ENCODE measurements at regions not wholly inside any gene's neighbourhood (a gene's known extent, or its start where the extent isn't known, plus 50 kb on each side); places are given as distances from the start of the nearest gene placed in this dataset.
"Not testable (repeated sequence)": the region's sequence is repeated elsewhere in the genome, so short reads cannot be mapped to it uniquely, and the experiment has no call there.

DNA sequence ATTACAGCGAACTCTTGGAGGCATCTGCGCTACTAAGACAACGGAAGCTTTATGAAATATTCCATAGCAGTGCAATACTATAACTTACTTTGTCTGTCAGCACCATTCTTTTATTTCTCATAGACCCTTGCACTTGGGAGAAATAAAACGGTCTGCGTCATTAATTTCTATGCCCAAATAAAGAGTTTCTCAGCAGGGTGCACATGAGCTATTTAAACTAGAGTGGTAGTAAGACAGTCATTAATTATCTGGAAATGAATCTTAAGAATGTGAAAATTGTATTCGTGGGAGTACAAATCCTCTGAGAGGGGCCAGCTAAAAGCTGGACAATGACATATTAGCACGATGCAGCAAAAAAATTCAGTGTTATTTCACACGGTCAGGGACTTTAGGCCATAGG lies 903.4 kb upstream of the FOXG1 start:
- no peaks in the 10 kb centered on the region for H3K27me3 Mint-ChIP-seq
- no peaks in the 10 kb centered on the region for H3K4me1 Mint-ChIP-seq
- no peak overlapping the region for H3K4me3 Mint-ChIP-seq
- H3K9me3 Mint-ChIP-seq: peaks cover 3% of the 10 kb centered on the region
- H3K27ac Mint-ChIP-seq: no peak overlapping the region
- no peaks in the 10 kb centered on the region for H3K36me3 Mint-ChIP-seq
- no peak for DNase-seq

GRCh38 chr14:27881063-27881462 lies 885.5 kb upstream of the FOXG1 start:
- no peaks in the 10 kb centered on the region for H3K27me3 Mint-ChIP-seq
- no peak overlapping the region for H3K27ac Mint-ChIP-seq
- no peaks in the 10 kb centered on the region for H3K36me3 Mint-ChIP-seq
- no peak overlapping the region for H3K4me3 Mint-ChIP-seq
- no peaks in the 10 kb centered on the region for H3K4me1 Mint-ChIP-seq
- peaks cover 22% of the 10 kb centered on the region for H3K9me3 Mint-ChIP-seq
- no peak for DNase-seq

GRCh38 chr14:27881646-27882045 lies 884.9 kb upstream of the FOXG1 start:
- Mint-ChIP-seq H3K4me3 (no peak overlapping the region), H3K27ac (no peak overlapping the region), H3K9me3 (peaks cover 22% of the 10 kb centered on the region), H3K36me3 (no peaks in the 10 kb centered on the region), H3K27me3 (no peaks in the 10 kb centered on the region), H3K4me1 (no peaks in the 10 kb centered on the region)
- DNase-seq: no peak

DNA sequence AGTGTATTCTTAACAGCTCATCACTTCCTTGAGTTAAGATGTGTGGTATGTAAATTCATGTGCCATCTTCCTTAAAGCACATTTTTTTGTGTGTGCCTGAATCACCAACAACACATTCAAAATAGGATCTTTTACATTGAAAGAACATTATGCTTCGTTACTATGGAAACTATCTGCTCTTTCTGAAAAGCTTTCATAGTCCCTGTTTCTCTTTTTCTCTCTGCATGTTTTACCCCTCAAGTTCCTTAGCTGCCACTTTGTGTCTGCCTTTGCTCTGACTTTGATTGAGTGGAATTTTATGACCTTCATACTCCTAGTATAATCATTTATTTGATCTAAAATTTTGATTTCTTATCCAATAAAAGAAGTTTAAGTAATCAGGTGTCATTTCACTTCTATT lies 880.3 kb upstream of the FOXG1 start:
- Mint-ChIP-seq H3K4me1 (no peaks in the 10 kb centered on the region), H3K9me3 (peaks cover 11% of the 10 kb centered on the region), H3K27ac (no peak overlapping the region), H3K4me3 (no peak overlapping the region), H3K27me3 (no peaks in the 10 kb centered on the region), H3K36me3 (no peaks in the 10 kb centered on the region)
- no peak for DNase-seq

- H3K27ac Mint-ChIP-seq: no peak overlapping the region
- H3K9me3 Mint-ChIP-seq: peaks cover 14% of the 10 kb centered on the region
- no peaks in the 10 kb centered on the region for H3K36me3 Mint-ChIP-seq
- no peak overlapping the region for H3K4me3 Mint-ChIP-seq
- no peaks in the 10 kb centered on the region for H3K4me1 Mint-ChIP-seq
- no peak for DNase-seq
- no peaks in the 10 kb centered on the region for H3K27me3 Mint-ChIP-seq
Observed at GRCh38 chr14:27890259-27890658, 876.3 kb upstream of the FOXG1 start.

DNA sequence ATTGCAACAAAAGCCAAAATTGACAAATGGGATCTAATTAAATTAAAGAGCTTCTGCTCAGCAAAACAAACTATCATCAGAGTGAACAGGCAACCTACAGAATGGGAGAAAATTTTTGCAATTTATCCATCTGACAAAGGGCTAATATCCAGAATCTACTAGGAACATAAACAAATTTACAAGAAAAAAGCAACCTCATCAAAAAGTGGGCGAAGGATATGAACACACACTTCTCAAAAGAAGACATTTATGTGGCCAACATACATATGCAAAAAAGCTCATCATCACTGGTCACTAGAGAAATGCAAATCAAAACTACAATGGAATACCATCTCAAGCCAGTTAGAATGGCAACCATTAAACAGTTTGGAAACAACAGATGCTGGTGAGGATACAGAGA lies 858.1 kb upstream of the FOXG1 start:
- H3K9me3 Mint-ChIP-seq: not testable (repeated sequence)

GRCh38 chr14:27916326-27916725 lies 850.3 kb upstream of the FOXG1 start:
- DNase-seq: no peak
- Mint-ChIP-seq H3K4me1 (no peaks in the 10 kb centered on the region), H3K9me3 (peaks cover 7% of the 10 kb centered on the region), H3K27me3 (no peaks in the 10 kb centered on the region), H3K27ac (no peak overlapping the region), H3K36me3 (no peaks in the 10 kb centered on the region), H3K4me3 (no peak overlapping the region)

More for the DNA sequence above, 858.1 kb upstream of the FOXG1 start:
- H3K36me3 Mint-ChIP-seq, H3K4me1 Mint-ChIP-seq, H3K4me3 Mint-ChIP-seq, H3K27me3 Mint-ChIP-seq, DNase-seq, H3K27ac Mint-ChIP-seq: not testable (repeated sequence)

DNA sequence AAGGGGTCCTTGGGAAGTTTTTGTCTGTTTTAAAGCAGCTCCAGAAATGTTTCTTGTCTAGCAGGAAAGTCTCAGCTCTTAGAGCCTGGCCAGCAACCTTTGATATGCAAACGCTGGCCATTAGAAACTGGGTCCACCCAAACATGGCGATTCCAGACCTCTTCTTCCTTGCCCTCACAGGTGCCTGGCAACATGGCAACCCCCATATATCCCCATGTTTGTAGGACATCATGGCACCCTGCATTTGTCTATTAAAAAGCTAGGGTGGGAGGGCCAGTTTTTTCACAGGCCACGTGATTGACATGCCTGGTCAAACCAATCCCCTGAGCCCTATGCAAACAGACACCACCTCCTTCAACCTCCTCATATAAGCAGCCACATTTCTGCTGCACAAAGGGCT lies 848.7 kb upstream of the FOXG1 start:
- no peak overlapping the region for H3K4me3 Mint-ChIP-seq
- no peaks in the 10 kb centered on the region for H3K4me1 Mint-ChIP-seq
- H3K36me3 Mint-ChIP-seq: no peaks in the 10 kb centered on the region
- H3K27me3 Mint-ChIP-seq: no peaks in the 10 kb centered on the region
- H3K27ac Mint-ChIP-seq: no peak overlapping the region
- DNase-seq: no peak
- H3K9me3 Mint-ChIP-seq: peaks cover 10% of the 10 kb centered on the region

DNA sequence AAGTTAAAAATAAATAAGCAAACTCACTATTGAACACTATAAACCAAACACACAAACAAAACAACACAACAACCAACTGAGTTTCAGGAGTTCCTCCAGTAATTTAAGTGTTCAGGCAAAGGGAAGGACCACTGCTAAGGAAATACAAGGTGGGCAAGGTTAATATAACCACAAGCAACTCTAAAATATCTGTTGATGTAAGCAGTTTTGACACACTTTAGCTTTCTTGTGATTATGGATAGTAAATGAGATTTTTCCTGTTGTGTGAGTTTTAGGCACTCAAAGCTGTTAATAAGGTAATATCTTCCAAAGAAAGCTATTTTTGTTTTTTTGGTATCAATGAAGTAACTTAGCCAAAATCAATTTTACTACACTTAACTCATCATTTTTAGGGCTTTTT lies 839.1 kb upstream of the FOXG1 start:
- no peaks in the 10 kb centered on the region for H3K36me3 Mint-ChIP-seq
- peaks cover 10% of the 10 kb centered on the region for H3K9me3 Mint-ChIP-seq
- no peaks in the 10 kb centered on the region for H3K27me3 Mint-ChIP-seq
- no peak for DNase-seq
- H3K4me1 Mint-ChIP-seq: no peaks in the 10 kb centered on the region
- no peak overlapping the region for H3K4me3 Mint-ChIP-seq
- H3K27ac Mint-ChIP-seq: no peak overlapping the region

- Mint-ChIP-seq H3K4me3 (no peak overlapping the region), H3K36me3 (no peaks in the 10 kb centered on the region), H3K27ac (no peak overlapping the region), H3K9me3 (peaks cover 7% of the 10 kb centered on the region), H3K27me3 (no peaks in the 10 kb centered on the region), H3K4me1 (no peaks in the 10 kb centered on the region)
- no peak for DNase-seq
Observed at GRCh38 chr14:27929797-27930347, 836.7 kb upstream of the FOXG1 start.

DNA sequence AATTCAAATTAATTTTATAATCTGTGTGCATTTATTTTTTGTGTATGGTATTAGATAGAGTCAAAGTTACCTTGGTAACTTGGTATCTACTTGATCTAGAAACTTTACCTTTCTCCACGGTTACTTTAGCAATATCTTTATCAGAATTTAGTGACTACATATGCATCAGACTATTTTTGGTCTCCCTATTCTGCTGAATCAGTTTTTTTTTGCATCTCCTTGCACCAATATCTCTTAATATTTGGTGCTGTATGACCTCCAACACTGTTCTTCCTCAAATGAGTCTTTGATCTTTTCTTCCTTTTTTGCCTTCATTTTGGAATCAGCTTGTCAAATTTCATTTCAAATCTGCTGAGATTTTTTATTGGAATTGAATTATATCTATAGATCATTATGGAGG lies 828.2 kb upstream of the FOXG1 start:
- no peaks in the 10 kb centered on the region for H3K4me1 Mint-ChIP-seq
- H3K36me3 Mint-ChIP-seq: no peaks in the 10 kb centered on the region
- no peak overlapping the region for H3K27ac Mint-ChIP-seq
- no peaks in the 10 kb centered on the region for H3K27me3 Mint-ChIP-seq
- H3K9me3 Mint-ChIP-seq: peaks cover 16% of the 10 kb centered on the region
- no peak for DNase-seq
- H3K4me3 Mint-ChIP-seq: no peak overlapping the region

- Mint-ChIP-seq H3K36me3 (no peaks in the 10 kb centered on the region), H3K27me3 (no peaks in the 10 kb centered on the region), H3K4me1 (no peaks in the 10 kb centered on the region), H3K27ac (no peak overlapping the region), H3K4me3 (no peak overlapping the region), H3K9me3 (peaks cover 11% of the 10 kb centered on the region)
- DNase-seq: no peak
Observed at GRCh38 chr14:27945512-27945911, 821.1 kb upstream of the FOXG1 start.

GRCh38 chr14:27958757-27959156 lies 807.8 kb upstream of the FOXG1 start:
- DNase-seq: no peak
- no peaks in the 10 kb centered on the region for H3K27me3 Mint-ChIP-seq
- H3K36me3 Mint-ChIP-seq: no peaks in the 10 kb centered on the region
- no peak overlapping the region for H3K4me3 Mint-ChIP-seq
- H3K9me3 Mint-ChIP-seq: peaks cover 18% of the 10 kb centered on the region
- H3K4me1 Mint-ChIP-seq: no peaks in the 10 kb centered on the region
- no peak overlapping the region for H3K27ac Mint-ChIP-seq

GRCh38 chr14:27995691-27996090 lies 770.9 kb upstream of the FOXG1 start:
- Mint-ChIP-seq H3K27ac (no peak overlapping the region), H3K36me3 (no peaks in the 10 kb centered on the region), H3K4me1 (no peaks in the 10 kb centered on the region), H3K4me3 (no peak overlapping the region), H3K9me3 (peaks cover 7% of the 10 kb centered on the region), H3K27me3 (no peaks in the 10 kb centered on the region)
- no peak for DNase-seq

GRCh38 chr14:28001002-28001401 lies 765.6 kb upstream of the FOXG1 start:
- Mint-ChIP-seq H3K27me3 (no peaks in the 10 kb centered on the region), H3K9me3 (peaks cover 20% of the 10 kb centered on the region), H3K27ac (no peak overlapping the region), H3K4me3 (no peak overlapping the region), H3K36me3 (no peaks in the 10 kb centered on the region), H3K4me1 (no peaks in the 10 kb centered on the region)
- DNase-seq: no peak

DNA sequence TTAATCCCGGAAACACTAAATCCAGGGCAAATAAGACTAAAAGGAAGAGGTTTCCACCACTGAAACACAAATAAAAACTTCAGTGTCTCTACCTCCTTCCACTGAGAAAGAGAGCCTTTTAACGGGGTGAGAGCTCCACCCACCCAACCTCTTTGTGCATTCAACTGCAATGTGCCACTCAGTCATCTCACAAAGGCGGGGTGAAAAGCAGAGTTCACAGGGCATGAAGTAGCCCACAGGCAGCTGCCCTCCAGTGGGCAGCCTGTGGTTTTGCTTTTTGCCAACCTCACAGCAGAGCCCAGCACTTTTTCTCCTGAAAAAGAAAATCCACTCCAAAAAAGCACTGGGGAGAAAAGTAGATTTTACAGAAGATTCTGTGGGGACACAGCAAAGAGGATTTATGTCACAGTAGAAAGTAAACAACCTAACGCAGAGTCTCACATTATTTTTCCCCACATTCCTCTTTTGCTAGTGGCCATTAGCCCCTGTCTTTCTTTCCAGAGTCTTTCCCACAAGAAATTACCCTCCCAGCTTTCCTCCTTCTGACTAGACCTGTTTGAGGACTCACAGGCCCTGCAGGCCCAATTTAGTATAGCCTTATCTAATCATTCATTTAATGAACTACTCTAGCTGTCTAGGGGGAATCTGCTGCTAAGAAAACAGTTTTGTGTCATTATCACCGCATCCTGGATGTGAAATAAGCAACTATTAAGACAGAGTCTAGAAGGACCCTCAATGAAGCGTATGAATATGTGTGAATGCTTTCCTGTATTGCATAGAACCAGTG lies 753.8 kb upstream of the FOXG1 start:
- DNase-seq: no peak
- Mint-ChIP-seq H3K4me1 (no peaks in the 10 kb centered on the region), H3K27ac (no peak overlapping the region), H3K4me3 (no peak overlapping the region), H3K9me3 (peaks cover 13% of the 10 kb centered on the region), H3K36me3 (no peaks in the 10 kb centered on the region), H3K27me3 (no peaks in the 10 kb centered on the region)

Data from activated naive CD8-positive, alpha-beta T cell treated with anti-CD3 and anti-CD28 coated beads for 36 hours (primary cell).